ENCODE measurements at regions not wholly inside any gene's neighbourhood (a gene's known extent, or its start where the extent isn't known, plus 50 kb on each side); places are given as distances from the start of the nearest gene placed in this dataset.

DNA sequence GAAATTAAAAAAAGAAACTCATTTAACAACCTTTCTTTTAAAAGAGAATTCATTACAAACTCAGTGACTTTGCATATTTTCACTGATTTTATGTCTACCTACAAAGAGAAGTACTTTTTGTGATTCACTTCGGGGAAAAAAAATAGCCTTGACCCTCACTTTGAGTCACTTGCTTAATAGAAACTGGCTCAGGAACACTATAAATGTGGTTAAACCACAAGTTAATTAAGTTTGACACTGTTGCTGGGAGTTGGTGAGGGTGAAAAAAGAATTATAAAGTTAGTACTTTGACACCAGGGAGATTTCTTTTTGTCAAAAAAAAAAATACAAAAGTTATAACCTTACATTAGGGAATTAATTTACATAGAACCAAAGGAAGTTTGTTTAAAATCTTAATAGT lies 810.9 kb downstream of the NR2F2 start:
- no peak for TF ChIP-seq CTCF (IDR thresholded peaks at IDR 0.05; ENCODE audit: low read depth, low read length)
- H3K4me3 ChIP-seq (ENCODE audit: low read depth, low read length), result no peak overlapping the region

- TF ChIP-seq CTCF (IDR thresholded peaks at IDR 0.05; ENCODE audit: low read depth, low read length), result no peak
- H3K4me3 ChIP-seq (ENCODE audit: low read depth, low read length), result no peak overlapping the region
These were observed 811.4 kb downstream of the NR2F2 start for GRCh38 chr15:97141871-97142270.

GRCh38 chr15:97143592-97144376 lies 813.3 kb downstream of the NR2F2 start:
- H3K4me3 ChIP-seq (ENCODE audit: low read depth, low read length), result no peak overlapping the region
- TF ChIP-seq CTCF (IDR thresholded peaks at IDR 0.05; ENCODE audit: low read depth, low read length), result no peak

- TF ChIP-seq CTCF (IDR thresholded peaks at IDR 0.05; ENCODE audit: low read depth, low read length), result no peak
- no peak overlapping the region for H3K4me3 ChIP-seq (ENCODE audit: low read depth, low read length)
These were observed 813.8 kb downstream of the NR2F2 start for GRCh38 chr15:97144377-97144711.

- no peak overlapping the region for H3K4me3 ChIP-seq (ENCODE audit: low read depth, low read length)
- TF ChIP-seq CTCF (IDR thresholded peaks at IDR 0.05; ENCODE audit: low read depth, low read length), result no peak
These were observed 813.3 kb upstream of the ARRDC4 start for GRCh38 chr15:97146929-97147870.

DNA sequence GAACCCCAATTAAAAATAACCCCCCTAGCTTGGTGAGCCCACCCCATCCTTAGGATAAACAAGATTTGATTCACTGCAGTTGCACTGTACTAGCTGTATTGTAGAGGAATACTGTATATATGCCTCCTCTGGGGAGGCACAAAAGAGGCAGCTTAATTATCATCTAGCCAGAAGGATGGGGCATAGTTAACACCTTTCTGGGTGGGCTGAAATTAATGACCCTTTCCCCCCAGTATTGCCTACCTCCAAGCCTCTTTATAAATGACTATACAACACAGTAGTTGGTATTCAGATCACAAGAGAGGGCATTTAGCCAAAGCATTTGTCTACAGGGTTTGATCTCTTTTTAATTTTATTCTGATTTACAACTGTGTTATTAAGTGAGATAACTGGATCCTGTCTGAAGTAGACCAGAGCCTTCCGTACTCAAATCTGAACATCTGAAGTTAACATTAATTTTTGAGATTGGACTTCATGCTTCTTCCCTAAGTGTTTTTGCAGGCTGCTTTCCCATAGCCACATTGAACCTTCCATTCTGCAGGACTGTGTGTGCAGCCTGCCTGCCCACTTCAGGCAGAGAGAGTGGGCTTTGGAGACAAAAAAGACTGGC lies 807.0 kb upstream of the ARRDC4 start:
- TF ChIP-seq CTCF (IDR thresholded peaks at IDR 0.05; ENCODE audit: low read depth, low read length), result no peak

More for the DNA sequence above, 807.0 kb upstream of the ARRDC4 start:
- H3K4me3 ChIP-seq (ENCODE audit: low read depth, low read length), result no peak overlapping the region

Data from WI38 (cell line).